ENCODE measurements at regions not wholly inside any gene's neighbourhood (a gene's known extent, or its start where the extent isn't known, plus 50 kb on each side); places are given as distances from the start of the nearest gene placed in this dataset.

GRCh38 chr15:26106556-26106955, 243.4 kb upstream of the ATP10A start:
- TF ChIP-seq CTCF (conservative IDR thresholded peaks at IDR 0.05) (no peak), EZH2 (IDR thresholded peaks at IDR 0.05; ENCODE audit: low read depth) (no peak)

Measured in PC-9 (cell line).